GM12878 (cell line): ENCODE measurements at regions not wholly inside any gene's neighbourhood (a gene's known extent, or its start where the extent isn't known, plus 50 kb on each side); places are given as distances from the start of the nearest gene placed in this dataset.

Experiments
- ATAC-seq: fragments of 200-7000 bp; cut with Tn5 transposase; 3 replicates; pipeline ENCODE4 v1.9.1; 2020; ENCODE audit warnings: mild to moderate bottlenecking, moderate library complexity
- BruUV-seq: library from RNA; stranded (reverse); fragments of 400-500 nt; replicated peaks from 2 replicates; lab custom pipeline; 2021; lab: Mats Ljungman, UMichigan
- CTCF ChIA-PET: fragments of 300-600 bp; sonication (Branson Sonifier 250); formaldehyde crosslinking; extraction: SDS; loops from one replicate; lab custom pipeline; 2021; ENCODE audit warnings: inconsistent platforms; lab: Yijun Ruan, JAX
- POLR2A ChIA-PET: fragments of 350-600 bp; formaldehyde crosslinking; extraction: SDS; loops from one replicate; lab custom pipeline; 2021; ENCODE audit warnings: inconsistent platforms; lab: Charles Lee
- RAD21 ChIA-PET: fragments of 300-600 bp; sonication (Branson Sonifier 250); formaldehyde crosslinking; loops from one replicate; lab custom pipeline; 2023; ENCODE audit warnings: antibody characterized with exemption; ENCODE audit not compliant: unreplicated experiment; lab: Charles Lee
- SMC1A ChIA-PET: fragments of 300-600 bp; sonication (Branson Sonifier 250); formaldehyde crosslinking; loops from one replicate; lab custom pipeline; 2023; ENCODE audit not compliant: unreplicated experiment, uncharacterized antibody; lab: Charles Lee
- DNase-seq: peaks from one replicate; pipeline ENCODE4 v3.0.0-alpha.2; 2011; ENCODE audit warnings: low read depth, low spot score
- FAIRE-seq: peaks from 3 replicates; lab custom pipeline; 2011; peaks lifted over from hg19 to GRCh38; lab: Jason Lieb, UNC
- H2AFZ ChIP-seq: 2 replicates; pipeline ENCODE4 v1.6.0; 2011; ENCODE audit warnings: low read depth, low read length, control low read depth; ENCODE audit not compliant: control insufficient read depth
- H3K27ac ChIP-seq: 2 replicates; pipeline ENCODE4 v1.5.1; 2011; ENCODE audit warnings: control low read depth; ENCODE audit not compliant: control insufficient read depth, insufficient read depth
- H3K27me3 ChIP-seq, 2 experiments: replicated peaks in 1 of 2; 2 replicates each; pipeline versions ENCODE4 v1.6.0 to v1.6.1; 2011; ENCODE audit warnings: low read length in 1 of 2; ENCODE audit not compliant: control insufficient read depth in 2 of 2, insufficient read depth in 2 of 2
- H3K36me3 ChIP-seq, 2 experiments: 2 replicates each; pipeline ENCODE4 v1.5.1; 2011; ENCODE audit warnings: low read length in 1 of 2; ENCODE audit not compliant: control insufficient read depth in 2 of 2, insufficient read depth in 2 of 2
- H3K4me1 ChIP-seq: 2 replicates; pipeline ENCODE4 v1.6.1; 2011; ENCODE audit warnings: mild to moderate bottlenecking, low read length, moderate library complexity, mixed read lengths; ENCODE audit not compliant: control insufficient read depth, insufficient read depth
- H3K4me2 ChIP-seq: 2 replicates; pipeline ENCODE4 v1.6.0; 2011; ENCODE audit warnings: control low read depth; ENCODE audit not compliant: control insufficient read depth, insufficient read depth
- H3K4me3 ChIP-seq: fragments of 200-600 bp; sonication (generic); 2 replicates; pipeline ENCODE4 v1.5.1; 2016
- H3K79me2 ChIP-seq: 2 replicates; pipeline ENCODE4 v1.6.0; 2011; ENCODE audit warnings: low read length; ENCODE audit not compliant: control insufficient read depth, insufficient read depth
- H3K9ac ChIP-seq: 2 replicates; pipeline ENCODE4 v1.8.0; 2011; ENCODE audit warnings: low read length, control low read depth, mixed read lengths; ENCODE audit not compliant: control insufficient read depth, insufficient read depth
- H3K9me3 ChIP-seq: replicated peaks from 3 replicates; pipeline ENCODE4 v1.5.1; 2011; ENCODE audit warnings: mild to moderate bottlenecking, low read length; ENCODE audit not compliant: control insufficient read depth, insufficient read depth
- H4K20me1 ChIP-seq: 2 replicates; pipeline ENCODE4 v1.6.0; 2011; ENCODE audit not compliant: control insufficient read depth, insufficient read depth
- CBX3 ChIP-seq: fragments of 200-600 bp; sonication (generic); IDR thresholded peaks from 2 replicates; pipeline ENCODE4 v1.6.1; 2016; ENCODE audit warnings: low read depth, borderline replicate concordance
- HCFC1 ChIP-seq: fragments of 150-350 bp; IDR thresholded peaks from 2 replicates; pipeline ENCODE4 v1.6.1; 2014; ENCODE audit warnings: low read length
- JUND ChIP-seq: IDR thresholded peaks from 2 replicates; pipeline ENCODE4 v1.6.1; 2012; ENCODE audit warnings: low read depth, mild to moderate bottlenecking, low read length, improper control_type of control experiment, moderate library complexity
- KLF5 ChIP-seq: fragments of 450-650 bp; IDR thresholded peaks from 2 replicates; pipeline ENCODE4 v1.6.1; 2014; ENCODE audit warnings: mild to moderate bottlenecking; ENCODE audit not compliant: partially characterized antibody
- POLR2A ChIP-seq: IDR thresholded peaks from 2 replicates; pipeline ENCODE4 v1.6.1; 2011; ENCODE audit warnings: low read depth, mild to moderate bottlenecking, low read length
- SMAD1 ChIP-seq: fragments of 450-650 bp; IDR thresholded peaks from 2 replicates; pipeline ENCODE4 v1.6.1; 2018; ENCODE audit warnings: mild to moderate bottlenecking, low read depth; ENCODE audit not compliant: partially characterized antibody
- SMARCA5 ChIP-seq: fragments of 450-650 bp; IDR thresholded peaks from 2 replicates; pipeline ENCODE4 v1.6.1; 2017; ENCODE audit warnings: mild to moderate bottlenecking
- STAT1 ChIP-seq: fragments of 450-650 bp; conservative IDR thresholded peaks from 2 replicates; pipeline ENCODE4 v1.6.1; 2014; ENCODE audit warnings: antibody characterized with exemption, mild to moderate bottlenecking
- ZBTB33 ChIP-seq: fragments of 450-650 bp; IDR thresholded peaks from 2 replicates; pipeline ENCODE4 v1.6.1; 2017; ENCODE audit warnings: mild to moderate bottlenecking
- WGBS: methylation state at CpG from one replicate; pipeline ENCODE4 v1.1.6; 2016; ENCODE audit warnings: low lambda C conversion rate; ENCODE audit not compliant: insufficient replicate concordance, insufficient coverage; ENCODE audit errors: missing lambda C conversion rate; 5-methylcytosine and 5-hydroxymethylcytosine counted together
- in situ Hi-C: fragments of 300-500 bp; cut with MboI; formaldehyde crosslinking; loops from 9 replicates; pipeline ENCODE4 v1.14.3; 2018; ENCODE audit warnings: mixed read lengths
- intact Hi-C: fragments of 100-400 bp; cut with micrococcal nuclease; formaldehyde crosslinking; loops from one replicate; pipeline ENCODE4 v1.14.2; 2022; ENCODE audit not compliant: unreplicated experiment

- no peak overlapping the region for H3K27ac ChIP-seq
- H3K9me3 ChIP-seq, result no peaks in the 10 kb centered on the region
- POLR2A ChIA-PET, result no interaction called here
- H2AFZ ChIP-seq, result no peak overlapping the region
- RAD21 ChIA-PET, result no interaction called here
- no peaks in the 10 kb centered on the region for H4K20me1 ChIP-seq
- no peaks in the 10 kb centered on the region for H3K36me3 ChIP-seq
- TF ChIP-seq KLF5, result no peak
- no peak for TF ChIP-seq CBX3
- no peak for TF ChIP-seq SMAD1
- TF ChIP-seq ZBTB33, result no peak
- TF ChIP-seq JUND, result no peak
- no peak for TF ChIP-seq STAT1
- TF ChIP-seq SMARCA5, result no peak
- SMC1A ChIA-PET, result no interaction called here
- no peaks in the 10 kb centered on the region for H3K27me3 ChIP-seq
- no peak for FAIRE-seq
- H3K79me2 ChIP-seq, result no peaks in the 10 kb centered on the region
- H3K4me3 ChIP-seq, result no peak overlapping the region
- H3K4me2 ChIP-seq, result no peak overlapping the region
- BruUV-seq, result no TSS peak
- in situ Hi-C loops, result no loop called here
- H3K9ac ChIP-seq, result no peak overlapping the region
- no peak for ATAC-seq
- intact Hi-C loops, result no loop called here
- CTCF ChIA-PET, result no interaction called here
- DNase-seq, result no peak
- no peaks in the 10 kb centered on the region for H3K4me1 ChIP-seq
- WGBS, result 5% methylated on average over 4 of the region's 4 CpGs
Measured at GRCh38 chr13:109989155-109989554, 202.8 kb upstream of the IRS2 start.

GRCh38 chr13:109986851-109987250, 200.5 kb upstream of the IRS2 start:
- Histone ChIP-seq H3K27ac (no peak overlapping the region), H3K9me3 (no peaks in the 10 kb centered on the region), H3K4me3 (no peak overlapping the region), H2AFZ (no peak overlapping the region), H4K20me1 (no peaks in the 10 kb centered on the region), H3K4me1 (no peaks in the 10 kb centered on the region), H3K9ac (no peak overlapping the region), H3K4me2 (no peak overlapping the region), H3K79me2 (no peaks in the 10 kb centered on the region), H3K36me3 (no peaks in the 10 kb centered on the region), H3K27me3 (no peaks in the 10 kb centered on the region)
- CTCF ChIA-PET, result no interaction called here
- intact Hi-C loops (no loop called here), in situ Hi-C loops (no loop called here)
- WGBS, result 47% methylated on average over 1 of the region's 1 CpG
- POLR2A ChIA-PET, result no interaction called here
- DNase-seq (no peak), FAIRE-seq (no peak), ATAC-seq (no peak)
- no peak for TF ChIP-seq HCFC1
- no peak for TF ChIP-seq POLR2A
- RAD21 ChIA-PET, result no interaction called here
- SMC1A ChIA-PET, result no interaction called here
- no TSS peak for BruUV-seq
